Tongue (tissue), 1 donor: ENCODE measurements at regions not wholly inside any gene's neighbourhood (a gene's known extent, or its start where the extent isn't known, plus 50 kb on each side); places are given as distances from the start of the nearest gene placed in this dataset.
"Not testable (repeated sequence)": the region's sequence is repeated elsewhere in the genome, so short reads cannot be mapped to it uniquely, and the experiment has no call there.

Experiments used
- DNase-seq: peaks from one replicate; pipeline ENCODE4 v3.0.0-alpha.2; 2015

DNA sequence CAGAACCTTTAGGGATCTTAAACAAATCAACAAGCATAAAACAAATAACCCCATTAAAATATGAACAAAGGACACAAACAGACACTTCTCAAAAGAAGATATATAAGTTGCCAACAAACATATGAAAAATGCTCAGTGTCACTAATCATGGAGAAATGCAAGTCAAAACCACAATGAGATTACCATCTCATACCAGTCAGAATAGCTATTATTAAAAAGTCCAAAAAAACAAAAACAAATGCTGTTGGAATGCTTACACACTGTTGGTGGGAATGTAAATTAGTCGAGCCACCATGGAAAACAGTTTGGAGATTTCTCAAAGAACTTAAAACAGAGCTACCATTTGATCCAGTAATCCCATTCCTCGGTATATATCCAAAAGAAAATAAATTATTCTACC, 423.6 kb downstream of the OTOL1 start:
- DNase-seq: no peak

DNA sequence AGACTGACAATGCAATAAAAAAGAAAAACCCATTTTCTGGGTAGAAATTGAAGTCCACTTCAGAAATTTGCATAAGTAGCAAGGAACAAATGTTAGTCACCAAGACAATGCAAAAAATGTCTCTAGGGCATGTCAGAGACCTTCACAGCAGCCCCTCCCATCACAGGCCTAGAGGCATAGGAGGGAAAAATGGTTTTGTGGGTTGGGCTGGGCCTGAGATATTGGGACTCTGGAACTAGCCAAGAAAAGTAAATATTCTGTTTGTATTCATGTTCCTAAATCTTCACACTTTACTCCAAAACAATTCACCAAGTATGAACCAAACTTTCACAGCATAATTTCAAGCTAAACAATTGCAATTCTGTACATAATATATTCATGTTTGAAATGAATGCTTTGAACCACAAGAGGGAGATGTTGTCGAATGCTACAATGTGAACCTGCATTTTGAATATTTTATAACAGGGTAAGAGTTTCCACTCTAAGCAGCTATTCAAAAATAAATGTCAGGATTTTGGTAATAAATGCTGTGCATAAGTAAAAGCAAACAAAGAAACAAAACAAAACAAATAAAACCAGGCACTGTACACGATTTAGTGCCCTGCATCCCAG, 429.2 kb downstream of the OTOL1 start:
- DNase-seq: no peak

DNA sequence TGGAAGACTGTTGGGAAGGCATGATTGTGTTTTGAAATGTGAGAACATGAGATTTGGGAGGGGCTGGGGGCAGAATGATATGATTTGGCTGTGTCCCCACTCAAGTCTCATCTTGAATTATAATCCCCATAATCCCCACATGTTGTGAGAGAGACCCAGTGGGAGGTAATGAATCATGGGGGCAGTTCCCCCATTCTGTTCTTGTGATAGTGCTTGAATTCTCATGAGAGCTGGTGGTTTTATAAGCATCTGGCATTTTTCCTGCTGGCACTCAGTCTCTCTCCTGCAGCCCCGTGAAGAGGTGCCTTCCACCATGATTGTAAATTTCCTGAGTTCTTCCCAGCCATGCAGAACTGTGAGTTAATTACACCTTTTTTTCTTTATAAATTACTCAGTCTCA, 430.5 kb downstream of the OTOL1 start:
- no peak for DNase-seq

DNA sequence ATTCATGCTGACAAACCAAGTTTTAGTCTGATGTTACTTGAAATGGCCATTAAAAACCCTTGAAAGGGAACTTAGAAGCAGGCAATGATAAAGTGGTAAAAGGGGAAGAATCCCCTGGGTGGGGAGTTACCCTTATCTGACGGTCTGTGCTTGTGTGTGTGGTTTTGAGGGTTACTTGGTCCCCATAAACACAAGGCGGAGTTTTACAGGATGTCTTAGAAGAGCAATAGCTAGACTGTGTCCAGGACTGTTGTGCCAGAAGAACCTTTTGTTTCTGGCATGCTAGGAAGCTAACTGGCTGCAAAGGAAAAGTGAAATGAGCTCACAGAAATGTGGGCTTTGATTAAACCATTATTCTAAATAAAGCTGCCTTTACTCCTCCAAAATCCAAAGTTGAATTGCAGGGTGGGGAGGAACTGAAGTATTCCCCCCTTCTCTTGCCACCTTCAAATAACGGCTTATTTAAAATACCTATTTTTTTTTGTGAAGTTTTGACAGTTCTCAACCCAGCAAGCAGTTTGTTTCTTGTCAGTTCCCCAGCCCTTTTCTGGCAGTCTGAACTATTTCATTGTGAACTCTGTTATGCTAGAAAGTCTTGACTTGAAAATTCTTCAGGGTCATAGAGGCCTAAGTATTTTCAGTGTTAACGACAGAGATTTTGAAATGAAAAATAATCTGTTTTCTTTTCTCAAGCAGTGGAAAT, 443.5 kb downstream of the OTOL1 start:
- peak; percentile 58 for DNase-seq

DNA sequence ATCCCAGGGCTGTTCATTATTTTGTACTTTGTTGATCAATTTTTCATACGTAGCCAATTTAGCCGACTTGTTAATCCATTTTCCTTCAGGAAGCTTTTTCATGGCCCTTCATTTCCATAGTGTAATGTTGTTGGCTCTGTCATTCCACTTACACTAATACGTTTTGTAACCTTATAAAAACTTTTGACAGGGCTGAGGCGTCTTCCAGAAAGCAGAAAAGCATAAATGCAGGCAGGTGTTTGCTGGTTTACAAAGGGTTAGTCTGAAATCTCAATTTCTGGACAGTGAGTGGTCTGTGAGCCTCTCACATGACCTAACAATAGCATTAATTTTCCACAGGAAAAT, 444.0 kb downstream of the OTOL1 start:
- peak; percentile 54 for DNase-seq

DNA sequence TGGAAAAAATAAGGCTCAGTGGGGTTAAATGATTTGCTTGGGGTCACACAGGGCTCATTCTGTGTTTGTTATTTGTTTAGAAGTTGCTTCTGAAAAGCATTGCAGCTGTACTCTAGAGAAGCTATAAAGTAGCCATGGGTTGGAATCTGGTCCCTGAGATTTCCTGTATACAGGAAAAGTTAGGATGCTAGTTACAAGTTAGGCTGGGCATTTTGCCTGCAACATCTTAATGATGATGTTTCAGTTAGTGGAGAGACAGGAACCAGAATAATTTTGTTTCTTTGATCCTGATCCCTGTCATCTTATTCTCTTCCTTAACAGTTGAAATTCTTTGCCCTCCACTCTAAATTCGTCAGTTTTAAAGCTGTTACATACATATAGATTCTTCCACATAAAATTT, 445.3 kb downstream of the OTOL1 start:
- DNase-seq: peak; percentile 23

DNA sequence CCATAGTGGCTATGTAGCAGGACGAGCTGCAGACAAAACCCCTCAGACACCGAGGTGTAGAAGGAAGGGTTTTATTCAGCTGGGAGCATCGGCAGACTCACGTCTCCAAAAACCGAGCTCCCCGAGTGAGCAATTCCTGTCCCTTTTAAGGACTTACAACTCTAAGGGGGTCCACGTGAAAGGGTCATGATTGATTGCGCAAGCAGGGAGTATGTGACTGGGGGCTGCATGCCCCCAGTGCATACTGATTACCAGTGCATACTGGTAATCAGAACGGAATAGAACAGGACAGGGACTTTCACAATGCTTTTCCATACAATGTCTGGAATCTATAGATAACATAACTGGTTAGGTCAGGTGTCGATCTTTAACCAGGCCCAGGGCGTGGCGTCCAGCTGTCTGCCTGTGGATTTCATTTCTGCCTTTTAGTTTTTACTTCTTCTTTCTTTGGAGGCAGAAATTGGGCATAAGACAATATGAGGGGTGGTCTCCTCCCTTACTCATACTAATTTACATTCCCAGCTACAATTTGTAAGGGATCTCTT, 447.3 kb downstream of the OTOL1 start:
- not testable (repeated sequence) for DNase-seq

DNA sequence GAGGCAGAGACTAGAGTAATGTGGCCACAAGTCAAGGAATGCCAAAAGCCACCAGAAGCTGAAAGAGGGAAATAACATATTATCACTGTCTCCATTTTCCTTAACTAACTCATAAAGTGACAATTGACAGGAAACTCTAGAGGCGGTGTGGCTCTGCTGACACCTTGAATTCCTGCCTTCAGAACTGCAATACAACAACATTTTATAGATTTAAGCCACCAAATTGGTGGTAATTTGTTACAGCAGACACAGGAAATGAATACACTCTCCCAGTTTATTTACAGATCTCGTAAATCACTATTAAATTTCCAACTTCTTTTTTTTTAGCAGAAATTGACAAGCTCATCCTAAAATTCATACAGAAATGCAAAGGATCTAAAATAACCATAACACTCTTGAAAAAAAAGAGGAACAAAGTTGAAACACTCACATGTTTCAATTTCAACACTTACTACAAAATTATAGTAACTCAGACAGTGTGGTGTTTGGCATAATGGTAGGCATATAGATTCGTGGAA, 449.9 kb downstream of the OTOL1 start:
- no peak for DNase-seq

DNA sequence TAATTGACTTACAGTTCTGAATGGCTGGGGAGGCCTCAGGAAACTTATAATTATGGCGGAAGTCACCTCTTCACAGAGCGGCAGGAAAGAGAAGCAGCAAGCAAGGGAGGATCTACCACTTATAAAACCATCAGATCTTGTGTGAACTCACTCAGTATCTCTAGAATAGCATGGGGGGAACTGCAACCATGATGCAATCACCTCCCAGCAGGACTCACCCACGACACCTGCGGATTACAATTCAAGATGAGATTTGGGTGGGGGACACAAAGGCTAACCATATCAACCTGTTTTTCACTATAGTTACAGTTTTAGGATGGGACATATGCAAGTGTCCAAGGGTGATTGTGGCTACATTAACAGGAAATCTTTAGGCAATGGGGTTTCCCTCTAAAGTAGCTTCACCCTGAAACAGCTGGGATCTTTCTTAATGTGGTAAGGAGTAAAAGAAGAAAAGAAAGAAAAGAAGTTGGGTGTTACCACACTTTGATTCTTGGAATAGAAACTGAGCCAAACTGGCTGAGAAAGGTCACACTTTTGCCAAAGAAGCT, 453.8 kb downstream of the OTOL1 start:
- DNase-seq: no peak

DNA sequence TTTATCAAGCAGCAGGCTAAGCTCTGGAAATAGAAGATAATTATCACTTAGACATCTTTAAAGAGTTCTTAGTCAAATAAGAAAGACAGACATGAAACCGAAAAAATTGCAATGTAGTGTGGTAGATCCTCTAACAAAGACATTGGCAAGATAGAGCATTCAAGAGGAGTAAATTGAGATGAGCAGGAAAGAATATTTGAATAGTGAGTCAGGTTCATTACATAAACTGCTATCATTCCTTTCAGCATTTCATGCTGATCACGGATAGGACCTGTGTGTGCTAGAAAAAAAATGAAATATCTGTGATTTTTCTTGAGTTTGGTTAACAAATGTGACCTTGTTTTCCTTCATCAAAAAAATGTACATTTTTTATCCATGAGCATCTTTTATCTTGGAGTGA, 460.9 kb downstream of the OTOL1 start:
- no peak for DNase-seq

DNA sequence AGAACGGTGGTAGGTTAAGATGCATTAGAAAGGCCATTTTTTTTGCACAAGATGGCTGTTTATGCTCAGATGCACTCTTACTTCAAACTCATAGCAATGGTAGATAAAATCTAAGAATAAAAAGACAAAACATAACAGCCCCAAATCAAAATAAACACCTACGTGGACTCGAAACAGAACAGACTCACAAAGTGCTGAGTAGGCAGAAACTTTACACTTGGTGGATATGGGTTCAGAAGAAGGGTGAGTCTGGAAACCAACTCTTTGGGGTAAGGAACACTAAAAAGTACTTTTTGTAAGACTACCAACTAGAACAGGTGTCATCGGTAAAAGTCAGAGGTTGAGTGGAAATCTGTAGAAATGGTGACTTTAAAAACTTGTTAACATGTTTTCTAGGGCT, 468.2 kb downstream of the OTOL1 start:
- no peak for DNase-seq

DNA sequence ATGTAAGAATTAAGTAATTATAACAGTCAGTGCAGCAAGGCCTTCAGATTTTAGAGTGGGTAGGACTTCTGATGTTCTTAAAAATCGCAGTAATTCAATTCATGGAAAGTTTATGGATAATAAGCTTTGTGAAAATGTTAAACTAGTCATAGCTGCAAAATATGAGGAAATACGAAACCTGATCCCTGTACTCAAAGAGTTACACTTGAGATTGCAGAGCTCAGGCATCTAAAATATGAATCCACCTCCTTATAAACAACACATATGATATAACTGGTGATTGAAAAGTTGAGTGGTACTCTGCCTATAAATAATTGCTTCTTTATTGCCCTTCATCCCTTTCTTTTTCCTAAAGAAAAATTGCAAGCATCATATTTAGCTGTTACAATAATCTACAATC, 473.3 kb downstream of the OTOL1 start:
- DNase-seq: peak; percentile 20

DNA sequence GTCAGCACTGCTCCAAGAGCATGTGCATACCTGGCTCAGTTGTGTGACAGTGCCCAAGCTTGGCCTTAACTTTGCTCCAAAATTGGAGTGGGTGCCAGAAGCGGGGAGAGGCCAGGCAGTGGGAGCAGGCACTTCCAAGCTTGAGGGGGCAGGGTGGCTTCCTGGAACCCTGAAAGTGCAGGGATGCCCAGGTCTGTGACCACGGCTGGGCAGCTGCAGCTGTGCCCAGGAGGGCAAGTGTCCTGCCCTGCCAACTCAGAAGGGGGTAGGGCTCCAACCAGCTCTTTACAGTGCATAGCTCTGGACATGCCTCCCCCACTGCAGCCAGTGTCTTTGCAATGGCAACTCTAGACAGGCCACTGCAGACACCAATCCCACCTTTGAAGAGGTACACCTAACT, 478.6 kb downstream of the OTOL1 start:
- no peak for DNase-seq

DNA sequence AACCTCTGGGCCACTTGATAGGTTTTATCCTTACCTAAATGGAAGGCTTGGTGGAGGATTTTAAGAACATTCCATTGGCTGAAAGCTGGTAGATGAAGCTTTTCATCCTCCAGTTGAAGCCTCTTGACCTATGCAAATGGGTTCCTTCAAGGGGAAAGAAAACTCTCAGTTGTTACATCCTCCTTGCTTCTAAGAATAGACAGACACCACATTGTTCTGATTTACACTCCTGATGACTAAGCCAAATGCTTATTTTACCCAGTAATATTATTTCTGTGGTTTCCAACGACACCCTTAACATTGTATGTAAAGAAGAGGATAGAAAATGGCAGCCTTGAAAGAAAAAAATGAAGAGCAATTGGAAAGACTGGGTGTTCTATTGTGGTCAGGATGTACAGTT, 480.5 kb downstream of the OTOL1 start:
- DNase-seq: no peak

DNA sequence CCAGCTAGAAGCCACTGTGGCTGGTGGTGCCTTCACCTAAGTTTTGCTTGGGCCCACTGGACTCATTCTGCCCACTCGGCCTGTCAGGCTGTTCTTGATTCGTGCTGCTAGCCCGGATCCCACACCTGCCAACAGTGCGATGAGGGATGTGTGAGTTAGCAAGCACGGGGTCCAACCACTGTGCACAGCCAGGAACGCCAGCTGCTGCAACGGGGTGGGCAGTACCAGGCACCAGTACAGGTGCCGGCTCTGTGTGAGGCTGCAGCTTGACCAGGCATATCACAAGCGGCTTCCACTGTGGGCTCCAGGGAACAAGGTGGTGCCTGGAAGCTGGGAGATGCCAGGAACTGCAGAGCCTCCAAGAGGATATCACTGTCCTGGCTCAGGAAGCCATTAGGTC, 481.2 kb downstream of the OTOL1 start:
- DNase-seq: no peak

DNA sequence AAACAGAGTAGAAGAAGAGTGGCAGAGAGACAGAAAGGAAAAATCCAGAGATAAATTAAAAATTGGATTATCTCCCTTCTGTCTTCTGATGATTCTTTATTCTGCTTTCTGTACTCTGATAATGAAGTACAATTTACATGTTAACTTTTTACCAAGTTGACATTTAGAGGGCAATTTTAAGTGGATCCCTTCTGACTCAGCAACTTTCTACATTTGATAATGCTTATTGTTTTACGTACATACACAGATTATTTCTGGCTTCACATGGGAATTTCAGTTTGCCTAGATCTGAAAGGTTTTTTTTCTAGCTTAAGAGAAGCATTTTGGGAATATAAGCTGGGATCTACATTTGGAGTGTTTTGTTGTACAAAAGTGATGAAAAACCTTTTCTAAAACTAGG, 491.3 kb downstream of the OTOL1 start:
- no peak for DNase-seq

DNA sequence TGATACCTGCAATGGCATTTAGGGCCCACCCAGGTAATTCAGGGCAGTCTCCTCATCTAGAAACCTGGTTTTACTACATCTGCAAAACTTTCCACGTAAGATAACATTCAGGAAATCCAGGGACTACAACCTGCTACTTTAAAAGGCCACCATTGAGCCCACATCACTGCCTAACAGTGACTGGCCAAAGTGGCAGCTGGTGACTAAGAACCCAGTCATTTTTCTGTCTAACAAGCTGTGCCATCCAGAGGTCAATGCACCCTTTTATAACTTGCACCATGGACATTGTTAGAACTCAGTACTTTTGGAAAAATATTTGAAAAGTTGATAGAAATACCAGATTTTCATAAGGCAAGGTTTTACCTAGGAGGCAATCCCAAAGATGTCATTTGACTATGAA, 492.4 kb downstream of the OTOL1 start:
- DNase-seq: no peak

DNA sequence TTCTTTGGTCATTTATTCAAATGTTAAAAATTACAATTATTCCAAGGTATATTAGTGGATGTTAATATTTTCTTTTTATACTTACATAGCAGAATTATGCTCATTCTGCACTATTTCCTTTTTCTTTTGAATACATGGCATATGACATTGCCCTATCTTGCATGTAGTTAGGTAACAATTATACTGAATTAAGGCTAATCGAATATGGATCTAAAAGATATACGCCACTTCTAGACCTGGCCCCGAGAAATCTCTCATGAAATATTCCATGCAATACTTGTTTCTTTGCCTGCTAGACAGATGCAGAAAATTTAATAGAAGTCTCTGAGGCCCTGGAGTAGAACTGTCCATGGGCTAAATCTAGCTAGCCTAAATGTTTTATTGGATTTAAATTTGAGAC, 493.4 kb downstream of the OTOL1 start:
- DNase-seq: no peak

DNA sequence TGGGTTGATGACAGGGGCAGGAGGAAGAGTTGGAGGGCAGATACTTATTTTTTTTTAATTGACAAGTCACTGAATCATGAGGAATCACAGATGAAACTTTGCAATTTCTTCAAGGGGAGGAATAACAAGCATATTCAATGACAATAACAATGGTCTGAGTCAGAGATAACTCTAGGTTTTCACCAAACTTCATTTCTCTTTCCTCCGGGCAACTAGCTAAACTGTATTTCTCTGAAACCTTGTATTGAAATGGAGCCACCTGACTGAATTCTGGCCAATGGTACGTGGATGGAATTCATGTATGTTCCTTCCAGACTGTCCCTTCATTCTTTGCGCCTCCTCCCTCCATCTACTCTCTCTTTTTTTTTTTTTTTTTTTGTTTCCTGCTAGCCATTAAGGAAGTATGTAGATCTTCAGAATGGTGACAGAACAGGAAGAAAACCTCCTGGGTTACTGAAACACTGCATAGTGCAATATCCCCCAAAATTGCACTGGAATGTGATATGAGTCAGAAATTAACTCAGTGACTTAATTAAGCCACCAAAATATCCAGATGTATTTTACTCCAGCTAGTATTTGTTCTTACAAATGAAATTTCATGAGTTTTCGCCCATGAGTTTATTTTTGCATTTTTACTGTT, 495.4 kb downstream of the OTOL1 start:
- no peak for DNase-seq

DNA sequence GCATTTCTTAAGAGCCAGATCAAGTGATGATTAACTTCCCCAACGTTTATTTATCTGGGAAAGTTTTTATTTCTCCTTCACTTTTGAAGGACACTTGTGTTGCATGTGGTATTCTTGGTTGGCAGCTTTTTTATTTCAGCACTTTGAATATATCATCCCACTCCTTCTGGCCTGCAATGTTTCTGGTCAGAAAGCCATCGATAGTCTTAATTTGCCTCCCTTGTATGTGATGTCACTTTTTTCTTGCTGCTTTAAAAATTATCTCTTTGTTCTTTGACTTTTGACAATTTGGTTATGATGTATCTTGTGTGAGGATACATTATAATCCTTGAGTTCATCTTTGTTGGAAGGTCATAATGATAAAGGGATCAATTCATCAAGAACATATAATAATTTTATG, 503.2 kb downstream of the OTOL1 start:
- no peak for DNase-seq

DNA sequence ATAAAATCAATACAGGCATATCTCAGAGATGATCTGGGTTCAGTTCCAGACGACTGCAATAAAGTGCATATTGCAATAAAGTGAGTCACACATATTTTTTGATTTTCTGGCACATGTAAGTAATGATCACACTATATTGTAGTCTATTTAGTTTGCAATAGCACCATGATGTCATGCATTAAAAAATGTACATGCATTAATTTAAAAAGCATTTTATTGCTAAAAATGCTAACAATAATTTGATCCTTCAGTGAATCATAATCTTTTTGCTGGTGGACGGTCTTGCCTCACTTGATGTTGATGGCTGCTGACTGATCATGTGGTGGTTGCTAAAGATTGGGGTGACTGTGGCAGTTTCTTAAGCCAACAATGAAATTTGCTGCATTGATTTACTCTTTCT, 511.1 kb downstream of the OTOL1 start:
- no peak for DNase-seq

DNA sequence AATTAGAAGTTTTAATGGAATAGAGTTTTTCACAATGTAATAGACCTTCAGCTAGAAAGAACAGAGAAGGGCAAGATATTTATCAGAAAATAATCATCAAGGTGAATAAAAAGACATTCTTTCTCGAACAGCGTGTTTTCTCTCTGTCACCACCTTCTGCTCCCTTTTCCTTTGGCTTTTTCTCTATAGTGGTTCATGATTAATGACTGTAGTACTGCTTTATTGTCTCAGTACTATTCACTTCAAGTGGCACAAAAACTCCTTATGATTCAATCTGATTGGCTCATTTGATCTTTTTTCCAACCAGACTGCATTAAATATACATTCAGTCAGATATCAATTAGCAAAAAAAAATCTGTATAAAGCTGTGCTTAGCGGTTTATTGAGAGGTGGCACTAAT, 516.0 kb downstream of the OTOL1 start:
- DNase-seq: no peak

DNA sequence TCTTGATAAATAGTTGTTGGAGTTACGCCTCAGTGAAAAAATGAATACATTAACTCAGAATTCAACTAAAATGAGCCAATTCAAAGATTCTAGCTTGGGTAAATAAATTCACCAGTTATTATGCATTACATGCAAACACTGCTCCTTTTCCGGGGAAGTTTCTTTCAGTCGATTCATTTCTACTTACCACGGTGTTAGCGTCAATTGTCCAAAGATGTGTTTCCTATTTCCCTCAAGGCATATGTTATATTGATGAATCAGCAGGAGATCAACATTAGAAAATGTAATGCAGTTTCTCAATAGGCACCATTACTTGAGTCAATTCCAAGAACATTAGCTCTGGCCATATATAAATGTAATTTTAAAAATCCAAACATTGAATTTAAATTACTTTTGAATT, 517.7 kb downstream of the OTOL1 start:
- no peak for DNase-seq
